ENCODE measurements at regions not wholly inside any gene's neighbourhood (a gene's known extent, or its start where the extent isn't known, plus 50 kb on each side); places are given as distances from the start of the nearest gene placed in this dataset.

DNA sequence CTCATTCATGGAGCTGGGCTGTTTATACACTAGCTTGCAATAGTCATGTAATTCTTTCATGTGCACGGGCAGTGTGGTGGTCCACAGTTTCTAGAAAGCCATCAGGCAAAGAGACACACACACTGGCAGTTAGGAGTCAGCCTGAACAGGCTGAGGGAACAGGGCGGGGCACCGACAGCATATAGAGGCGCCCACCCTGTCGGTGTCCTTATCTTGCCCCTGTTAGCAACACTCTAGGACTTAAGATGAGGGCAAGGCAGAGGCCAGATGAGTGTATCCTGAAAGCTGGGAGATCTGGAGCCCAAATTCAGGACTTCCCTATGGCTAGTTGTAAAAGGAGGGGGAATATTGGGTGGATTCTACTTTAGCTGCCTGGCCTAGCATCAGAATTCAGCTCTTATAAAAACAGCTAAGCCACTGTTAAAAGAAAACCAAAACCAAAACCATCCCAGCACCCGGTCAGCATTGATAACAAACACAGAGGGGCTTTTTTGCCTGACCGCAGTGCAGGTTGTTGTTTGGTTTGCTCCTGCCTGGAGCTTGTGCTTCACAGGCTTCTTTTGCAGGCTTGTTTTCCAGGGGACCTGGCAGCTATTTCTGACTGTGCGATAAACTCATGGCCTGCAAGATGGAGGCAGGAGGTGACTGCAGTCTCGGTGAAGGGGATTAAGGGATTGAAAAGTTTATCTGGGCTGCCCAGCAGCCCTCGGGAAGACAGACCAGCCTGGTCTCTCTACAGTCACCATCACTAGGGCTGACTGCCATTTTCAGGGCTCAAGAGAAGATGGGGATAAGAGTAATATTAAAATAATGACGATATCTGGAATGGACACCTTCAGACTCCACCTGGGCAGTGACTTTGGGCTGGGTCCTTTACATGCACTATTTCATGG, 638.9 kb downstream of the MID1IP1 start:
- no peak for DNase-seq (ENCODE audit: low spot score)

DNA sequence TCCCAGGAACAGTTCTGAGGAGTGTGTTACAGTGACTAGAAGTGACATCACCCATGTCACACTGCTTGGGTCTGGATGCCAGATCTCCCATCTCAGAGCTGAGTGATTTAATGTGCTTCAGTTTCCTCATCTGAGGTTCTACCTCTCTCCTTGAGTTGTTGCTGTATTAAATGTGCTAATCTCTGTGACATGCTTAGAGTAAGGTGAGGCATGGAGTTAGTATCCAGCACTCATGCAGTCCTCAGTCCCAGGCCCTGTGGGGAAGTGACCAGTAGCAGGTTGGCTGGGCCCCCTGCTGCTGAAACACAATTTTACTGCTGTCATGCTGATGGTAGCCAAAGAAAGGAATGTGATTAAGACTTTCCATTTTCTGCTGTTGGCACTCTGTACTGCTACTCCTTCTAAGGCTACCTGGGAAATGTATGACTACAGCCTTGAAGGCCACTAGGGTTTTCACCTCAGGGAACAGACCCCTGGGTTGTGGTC, 639.6 kb downstream of the MID1IP1 start:
- DNase-seq (ENCODE audit: low spot score): no peak

DNA sequence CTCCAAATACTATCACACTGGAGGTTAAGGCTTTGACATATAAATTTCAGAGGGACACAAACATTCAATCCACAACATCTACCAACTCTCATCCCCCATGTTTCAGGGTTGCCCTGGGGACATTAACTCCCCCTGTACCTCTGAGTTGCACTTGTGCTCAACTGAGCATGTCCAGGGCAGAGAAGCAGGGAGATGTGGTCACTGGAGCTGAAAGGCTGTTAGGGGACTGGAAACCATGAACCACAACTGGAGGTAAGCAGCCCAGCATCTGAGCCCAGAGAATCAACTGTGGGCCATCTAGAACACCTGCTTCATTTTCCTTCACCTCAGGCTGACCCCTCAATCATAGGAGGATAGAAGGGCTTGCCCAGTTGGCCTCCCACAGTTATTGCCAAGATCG, 641.1 kb downstream of the MID1IP1 start:
- DNase-seq (ENCODE audit: low spot score): no peak

DNA sequence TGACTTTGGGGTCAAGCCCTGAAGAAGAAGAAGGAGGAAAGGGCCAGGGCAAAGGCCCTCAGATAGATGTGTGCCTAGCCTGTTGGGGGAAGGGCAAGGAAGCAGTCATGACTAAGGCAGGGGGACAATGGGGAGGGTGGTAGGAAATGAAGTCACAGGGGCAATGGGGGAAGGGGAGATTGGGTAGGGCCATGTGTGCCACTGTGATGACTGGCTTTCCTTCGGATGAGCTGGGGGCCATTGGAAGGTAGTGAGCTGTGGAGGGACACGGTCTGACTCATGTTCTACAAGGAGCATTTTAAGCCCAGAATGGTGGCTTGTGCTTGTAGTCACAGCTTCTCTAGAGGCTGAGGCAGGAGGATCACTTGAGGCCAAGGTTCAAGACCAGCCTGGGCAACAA, 642.0 kb downstream of the MID1IP1 start:
- DNase-seq (ENCODE audit: low spot score): no peak

DNA sequence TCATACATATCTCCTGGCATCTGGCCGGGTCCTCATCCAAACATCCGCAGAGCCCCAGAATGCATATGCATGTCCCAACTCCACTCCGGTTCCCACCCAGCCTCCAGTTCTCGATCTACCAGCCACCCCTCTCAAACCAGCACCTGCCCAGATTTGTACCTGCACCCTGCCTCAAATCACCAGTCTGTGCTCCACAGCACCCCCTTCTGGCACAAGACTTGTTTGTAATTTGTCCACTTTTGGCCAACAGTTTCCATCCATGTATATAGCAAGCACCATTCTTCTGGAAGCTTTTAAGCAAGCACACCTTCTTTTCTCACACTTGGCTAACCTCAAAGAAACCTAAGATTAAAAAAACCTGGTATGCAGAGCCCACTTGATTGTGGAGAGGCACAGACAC, 644.1 kb downstream of the MID1IP1 start:
- DNase-seq (ENCODE audit: low spot score): no peak

DNA sequence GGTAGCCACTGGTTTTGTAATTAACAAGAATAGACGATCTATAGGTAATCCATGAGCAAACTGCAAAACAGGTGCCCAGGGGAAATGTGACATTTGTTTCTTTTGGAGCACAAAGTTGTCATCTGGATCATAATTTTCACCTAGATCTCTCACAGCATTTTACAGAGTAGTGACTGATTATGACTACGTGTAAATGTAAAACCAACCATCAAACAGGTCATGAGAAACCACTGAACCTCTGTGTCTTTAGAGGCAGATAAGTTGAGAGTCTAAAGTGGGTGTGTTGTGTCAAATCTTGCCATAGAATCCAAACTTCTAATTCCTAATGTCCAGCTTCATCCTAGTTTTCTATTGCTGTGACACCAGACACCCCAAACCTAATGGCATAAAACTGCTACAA, 648.1 kb downstream of the MID1IP1 start:
- no peak for DNase-seq (ENCODE audit: low spot score)

DNA sequence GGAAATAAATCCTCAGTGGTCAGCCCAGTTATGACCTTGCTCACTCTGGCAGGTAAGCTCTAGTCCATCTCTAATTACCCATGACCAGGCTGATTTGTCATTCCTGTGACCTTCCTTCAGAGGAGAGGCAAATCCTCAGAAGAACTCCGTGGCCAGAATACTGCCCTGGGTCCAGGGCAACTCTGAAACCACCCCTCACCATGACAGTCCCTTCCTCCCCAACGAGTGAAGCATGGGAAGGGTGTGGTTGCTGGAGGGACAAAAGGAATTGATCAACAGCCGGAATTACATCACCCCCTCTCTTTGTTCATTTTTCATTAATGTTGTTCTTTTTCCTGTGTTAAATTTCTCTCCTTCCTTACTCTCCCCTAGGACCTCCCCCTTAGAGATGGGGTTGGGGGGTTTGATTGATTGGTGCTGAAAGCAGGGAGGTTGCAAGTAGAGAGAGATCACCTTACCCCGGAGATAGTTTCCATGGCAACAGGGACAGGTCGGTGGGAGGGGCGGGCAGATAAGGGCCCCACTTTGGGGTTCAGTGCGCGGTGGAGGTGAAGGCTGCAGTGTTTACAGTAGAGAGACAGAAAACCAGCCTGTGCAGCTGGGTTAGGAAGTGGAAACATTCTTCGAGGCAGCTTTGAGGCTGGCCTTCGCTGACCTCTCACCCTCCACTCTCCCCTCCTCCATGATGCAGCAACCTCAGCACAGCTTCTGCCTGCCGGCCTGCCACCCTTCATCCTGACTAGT, 647.4 kb downstream of the BCOR start:
- DNase-seq (ENCODE audit: low spot score): no peak

DNA sequence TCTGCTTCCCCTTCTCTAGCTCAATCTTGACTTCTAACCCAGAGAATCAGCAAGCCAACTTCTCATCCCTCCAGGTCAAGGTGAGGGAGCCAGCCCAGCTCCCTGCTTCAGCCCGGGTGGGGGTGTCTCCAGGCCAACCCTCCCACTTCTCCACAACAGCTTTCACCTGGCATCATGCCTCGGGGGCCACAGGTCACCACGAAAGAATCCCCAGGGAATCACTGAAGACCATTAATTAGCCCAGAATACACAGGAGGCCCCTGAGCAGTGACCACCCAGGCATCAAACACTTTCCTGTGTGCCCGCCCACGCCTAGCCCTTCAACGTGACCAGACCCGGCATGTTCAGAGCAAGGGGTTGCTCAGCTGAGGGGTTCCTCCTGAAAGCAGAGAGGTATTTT, 646.7 kb downstream of the BCOR start:
- DNase-seq (ENCODE audit: low spot score): no peak

DNA sequence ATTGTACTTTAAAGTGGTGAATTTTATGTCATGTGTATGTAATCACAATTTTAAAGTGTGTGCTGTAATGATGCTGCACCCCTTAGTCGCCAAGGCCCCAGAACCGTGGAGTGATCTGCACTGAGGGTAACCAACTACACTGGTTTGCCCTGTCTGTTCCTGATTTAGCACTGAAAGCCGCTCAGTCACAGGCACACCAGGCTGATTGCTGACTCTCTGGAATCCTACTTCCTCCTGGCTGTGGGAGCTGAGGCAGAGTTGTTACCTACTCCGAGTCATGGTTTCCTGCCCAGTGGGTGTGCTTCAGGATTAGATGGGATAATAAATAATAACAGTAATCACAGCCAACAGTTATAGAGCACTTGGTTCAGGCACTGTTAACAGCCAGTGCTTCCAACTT, 645.4 kb downstream of the BCOR start:
- no peak for DNase-seq (ENCODE audit: low spot score)

DNA sequence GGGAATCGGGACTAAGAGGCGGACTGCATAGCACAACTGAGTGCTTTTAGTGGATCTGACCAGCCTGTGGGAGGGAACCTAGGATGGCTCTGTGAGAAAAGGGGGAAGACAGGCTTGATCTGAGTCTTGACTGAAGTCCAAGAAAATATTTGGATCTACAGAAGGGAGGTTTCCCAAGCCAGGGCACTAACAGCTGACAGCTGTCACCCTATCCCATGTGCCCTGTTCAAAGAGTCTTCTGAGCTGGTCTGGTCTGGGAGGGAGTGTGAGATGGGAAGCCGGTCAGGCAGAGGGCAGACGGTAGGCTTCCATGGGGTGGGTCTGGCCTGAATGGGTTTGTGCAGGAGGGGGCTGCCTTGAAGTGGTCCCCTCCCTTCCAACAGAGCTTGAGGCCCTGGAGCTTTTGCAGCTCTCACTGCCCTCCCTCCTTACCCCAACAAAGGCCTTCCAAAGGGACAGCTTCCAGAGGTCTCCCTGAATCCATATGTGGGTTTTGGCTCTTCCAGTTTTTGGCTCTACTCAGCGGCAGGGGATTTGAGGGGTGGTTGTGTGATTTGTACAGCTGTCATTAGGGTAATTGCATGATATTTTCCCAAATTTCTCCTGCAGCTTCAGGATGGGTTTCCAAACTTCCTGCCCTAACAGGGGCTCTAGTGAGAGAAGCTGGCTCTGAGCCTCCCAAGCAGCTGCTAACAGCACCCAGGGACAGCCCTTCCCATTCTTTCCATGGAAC, 643.7 kb downstream of the BCOR start:
- DNase-seq (ENCODE audit: low spot score): no peak

DNA sequence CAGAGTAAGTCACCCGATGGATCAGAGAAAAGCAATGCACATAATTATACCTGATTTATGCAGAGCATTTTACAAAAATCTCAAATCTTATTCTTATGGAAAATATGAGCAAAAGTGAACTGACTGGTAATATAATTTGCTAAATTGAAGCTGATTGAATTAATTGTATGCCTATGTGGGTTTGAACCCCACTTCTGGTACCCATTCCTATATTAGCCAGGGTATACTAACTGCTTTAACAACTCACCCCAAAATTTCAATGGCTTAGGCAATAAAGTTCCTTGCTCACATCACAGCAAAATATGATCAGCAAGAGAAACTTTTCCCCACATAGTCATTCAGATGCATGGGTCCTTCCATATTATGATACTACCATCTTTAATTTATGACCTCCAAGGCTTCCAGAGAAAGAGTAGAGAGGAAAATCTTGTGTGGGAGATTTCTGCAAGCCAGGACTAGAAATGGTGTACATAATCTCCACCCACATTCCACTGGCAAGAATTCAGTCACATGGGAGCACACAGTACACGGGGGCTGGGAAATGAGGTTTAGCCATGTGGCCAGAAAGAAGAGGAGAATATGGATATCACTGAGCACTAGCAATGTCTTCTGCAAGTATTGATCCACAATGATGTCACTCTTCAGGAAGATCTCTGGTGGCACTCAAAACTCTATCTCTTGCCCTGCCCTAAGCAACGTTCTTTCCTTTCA, 640.7 kb downstream of the BCOR start:
- peak; percentile 13 for DNase-seq (ENCODE audit: low spot score)

DNA sequence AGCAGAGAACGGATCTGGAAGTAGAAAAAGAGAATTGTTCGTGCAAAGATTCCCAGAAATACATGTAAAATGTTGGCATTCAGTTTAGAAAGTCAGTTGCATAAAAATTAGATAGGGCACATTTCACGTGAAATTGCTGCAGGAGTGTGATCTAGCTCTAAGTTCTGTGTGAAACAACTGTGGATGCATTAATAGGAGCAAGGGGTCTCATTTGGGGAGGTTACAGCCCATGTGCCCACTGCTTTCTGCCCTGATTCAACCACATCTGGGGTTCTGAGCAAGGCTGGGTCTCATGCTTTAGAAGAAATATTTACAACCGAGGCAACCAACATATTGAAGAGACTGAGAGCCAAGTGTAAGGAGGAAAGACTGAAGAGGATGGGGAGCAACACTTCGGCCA, 639.0 kb downstream of the BCOR start:
- DNase-seq (ENCODE audit: low spot score): no peak

DNA sequence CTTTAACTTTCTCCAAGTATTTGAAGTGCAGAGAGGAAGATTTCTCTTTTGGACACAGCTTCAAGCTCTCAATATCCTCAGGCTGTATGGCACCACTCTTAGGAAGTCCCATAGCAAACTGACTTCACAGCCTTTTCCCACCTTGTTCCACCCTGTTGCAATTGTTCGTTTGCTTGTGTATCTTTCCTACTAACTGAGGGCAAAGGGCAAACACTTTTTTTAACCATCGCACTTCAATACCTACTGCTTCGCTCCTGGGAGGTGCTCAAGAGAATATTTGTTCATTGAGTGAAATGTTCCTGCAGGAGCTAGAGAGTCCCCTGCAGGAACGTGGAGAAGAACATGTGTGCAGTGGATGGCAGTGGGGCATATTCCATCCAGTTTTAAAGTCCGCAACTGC, 638.6 kb downstream of the BCOR start:
- DNase-seq (ENCODE audit: low spot score): no peak

DNA sequence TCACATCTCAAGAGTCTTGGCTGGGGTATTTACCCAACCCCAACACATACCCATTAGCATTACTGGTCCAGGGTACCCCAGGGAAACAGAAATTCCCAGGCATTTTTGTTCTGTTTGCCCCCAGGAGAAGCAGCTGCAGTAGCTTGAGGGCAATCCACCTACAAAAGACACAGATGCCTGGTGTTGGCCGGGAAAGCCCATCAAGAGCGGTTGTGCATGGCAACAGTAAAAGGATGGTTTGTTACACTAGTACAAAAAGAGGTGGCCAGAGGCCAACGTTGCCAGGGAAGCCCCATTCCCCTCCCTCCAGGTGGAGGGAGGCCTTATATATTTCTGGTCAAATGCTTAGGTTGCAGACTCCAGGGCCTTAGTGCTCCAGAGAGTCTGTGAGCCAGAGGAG, 637.8 kb downstream of the BCOR start:
- no peak for DNase-seq (ENCODE audit: low spot score)

DNA sequence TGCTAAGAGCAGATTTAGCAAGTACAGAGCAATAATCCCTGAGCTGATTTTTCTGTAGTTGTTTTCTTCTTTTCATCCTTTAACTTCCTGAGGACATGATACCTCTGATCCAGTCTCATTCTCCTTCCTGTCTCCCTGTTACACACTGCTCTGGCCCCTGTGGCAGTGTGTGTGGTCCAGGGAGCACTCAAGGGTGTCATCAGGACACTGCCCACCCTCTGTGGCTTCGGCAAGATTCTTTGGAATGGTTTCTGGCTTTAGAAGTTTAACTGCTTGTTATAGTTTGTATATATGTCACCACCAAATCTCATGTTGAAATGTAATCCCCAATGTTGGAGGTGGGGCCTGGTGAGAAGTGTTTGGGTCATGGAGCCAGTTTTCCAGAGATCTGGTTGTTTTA, 637.3 kb downstream of the BCOR start:
- DNase-seq (ENCODE audit: low spot score): no peak

DNA sequence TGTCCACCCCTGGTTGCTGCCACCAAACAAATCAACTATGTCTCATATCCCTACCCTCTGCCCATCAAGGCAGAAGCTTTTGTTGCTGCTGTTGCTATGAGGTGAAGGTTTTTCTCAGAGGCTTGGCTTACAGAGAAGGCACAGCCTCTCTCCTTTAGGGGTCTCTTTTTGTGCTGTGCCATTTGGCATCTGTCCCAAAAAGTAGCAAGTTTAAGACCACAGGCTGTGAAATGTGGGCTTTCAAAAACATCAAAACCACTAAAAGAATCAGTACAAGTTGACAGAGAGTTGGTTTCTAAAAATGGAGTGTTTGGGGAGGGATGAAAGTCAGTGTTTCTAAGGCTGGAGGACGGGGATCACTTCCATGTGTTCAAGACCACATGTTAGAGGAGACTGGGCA, 634.9 kb downstream of the BCOR start:
- DNase-seq (ENCODE audit: low spot score): no peak

DNA sequence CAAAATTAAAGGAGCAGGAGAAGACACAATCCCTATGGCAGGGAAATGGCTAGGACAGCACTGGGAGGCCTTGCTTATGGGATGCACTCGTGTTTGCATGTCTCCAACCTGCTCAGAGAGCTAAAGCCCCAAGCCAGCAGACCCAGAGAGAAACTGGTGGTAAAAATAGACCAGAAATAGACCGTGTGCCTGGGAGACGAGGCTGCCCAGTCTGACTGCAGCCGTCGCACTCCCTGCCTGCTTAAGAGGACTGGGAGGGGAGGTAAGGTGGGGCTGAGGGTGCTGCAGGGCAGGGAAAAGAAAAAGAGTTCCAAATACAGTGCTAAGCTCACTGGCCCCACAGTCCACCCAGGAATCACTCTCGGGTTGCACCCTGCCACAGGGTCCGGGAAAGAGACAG, 633.5 kb downstream of the BCOR start:
- DNase-seq (ENCODE audit: low spot score): no peak

DNA sequence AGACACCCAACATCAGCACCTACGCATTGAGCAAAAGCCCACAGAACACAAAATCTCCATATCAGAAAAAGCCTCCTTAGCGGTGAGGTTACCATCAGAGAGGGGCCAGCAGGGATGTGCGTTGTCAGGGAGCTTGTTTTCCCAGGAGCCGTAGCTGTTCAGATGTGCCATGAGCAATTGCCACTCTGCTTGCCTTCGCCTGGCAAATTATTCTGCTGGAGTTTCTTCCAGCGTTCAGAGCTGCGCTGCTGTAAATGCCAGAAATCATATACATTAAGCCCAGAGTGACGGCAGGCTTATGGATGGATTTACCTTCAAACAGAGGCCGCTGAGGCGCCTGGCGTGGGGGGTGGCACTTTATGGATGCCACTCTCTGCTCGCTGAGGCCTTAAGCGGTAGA, 632.3 kb downstream of the BCOR start:
- DNase-seq (ENCODE audit: low spot score): no peak

DNA sequence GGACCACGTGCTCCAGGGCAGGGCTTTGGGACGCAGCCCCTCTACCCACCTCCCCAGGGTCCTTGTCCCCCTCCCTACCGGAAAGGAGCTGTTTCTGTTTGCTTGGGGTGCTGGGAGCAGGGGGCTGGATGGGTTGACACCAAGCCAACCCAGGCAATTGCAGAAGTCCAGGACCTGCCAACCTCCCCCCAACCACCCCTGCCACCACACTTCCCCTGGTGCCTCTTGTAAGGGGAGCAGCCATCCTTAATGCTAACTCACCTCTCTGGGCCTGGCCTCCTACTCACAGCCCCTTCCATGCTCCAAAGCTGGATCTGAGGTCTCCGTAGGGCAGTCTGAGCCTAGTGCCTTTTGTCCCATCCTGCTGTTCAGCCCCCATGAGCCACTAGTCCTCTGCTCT, 631.9 kb downstream of the BCOR start:
- DNase-seq (ENCODE audit: low spot score): no peak

DNA sequence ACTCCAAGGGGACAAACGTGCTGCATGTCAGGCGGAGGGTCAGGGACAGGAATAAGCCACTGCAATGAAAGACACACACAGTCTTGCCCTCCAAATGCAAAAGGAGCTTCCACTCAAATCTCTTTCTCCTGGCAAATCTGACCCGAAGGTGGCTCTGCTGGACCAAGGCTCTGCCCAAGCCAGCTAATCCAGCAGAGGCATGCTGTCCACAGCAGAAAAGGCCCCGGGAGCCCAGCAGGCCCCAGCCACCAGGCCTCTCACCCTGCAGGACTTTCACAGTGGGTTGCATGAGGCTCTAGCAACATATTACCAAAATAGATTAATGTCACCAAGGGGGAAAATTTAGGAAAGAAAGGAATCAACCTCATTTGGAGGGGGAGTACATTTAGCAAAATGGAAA, 628.6 kb downstream of the BCOR start:
- DNase-seq (ENCODE audit: low spot score): no peak

DNA sequence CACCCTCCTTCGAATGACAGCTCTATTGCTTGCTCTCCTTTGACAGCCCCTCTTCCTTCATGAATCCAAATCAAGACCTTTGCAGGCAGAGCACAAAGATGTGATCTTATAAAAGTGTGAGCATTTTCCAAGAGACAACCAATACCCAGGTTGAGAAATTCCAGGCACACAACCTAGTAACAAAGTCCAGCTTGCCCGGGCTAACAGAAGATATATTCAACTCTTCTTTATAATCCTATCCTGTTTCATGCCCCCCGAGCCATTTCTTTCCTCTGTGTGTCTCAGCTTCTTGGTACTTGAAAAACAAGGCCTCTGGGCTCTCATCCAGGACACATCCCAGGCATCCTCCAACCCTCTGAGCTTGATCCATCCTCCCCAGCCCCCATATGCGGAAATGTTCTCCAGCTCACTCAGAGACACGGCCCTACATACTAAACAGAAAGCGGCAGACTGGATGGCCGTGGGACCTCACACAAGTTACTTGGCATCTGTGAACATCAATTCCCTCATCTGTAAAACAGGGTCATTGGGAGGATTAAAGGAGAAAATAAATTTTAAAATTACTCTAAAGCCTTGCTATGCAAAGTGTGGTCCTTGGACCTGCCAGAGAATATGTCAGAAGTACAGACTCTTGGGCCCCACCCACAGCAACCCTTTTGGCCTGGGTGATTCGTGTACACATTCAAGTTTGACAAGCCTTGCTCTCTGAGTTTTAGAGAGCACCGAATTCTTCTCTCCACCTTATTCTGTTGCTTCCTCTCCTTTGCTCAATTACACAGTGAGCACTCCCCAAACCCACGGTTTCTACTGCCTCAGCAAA, 627.0 kb downstream of the BCOR start:
- peak; percentile 58 for DNase-seq (ENCODE audit: low spot score)
